ENCODE measurements at regions not wholly inside any gene's neighbourhood (a gene's known extent, or its start where the extent isn't known, plus 50 kb on each side); places are given as distances from the start of the nearest gene placed in this dataset.

- no peaks in the 10 kb centered on the region for H3K27me3 ChIP-seq (ENCODE audit: control insufficient read depth in 1 of 2, insufficient read depth in 1 of 2, low read length in 2 of 2)
Measured at GRCh38 chr5:129821477-129822131, 73.7 kb downstream of the MINAR2 start.

GRCh38 chr5:129830288-129830687, 74.0 kb upstream of the CHSY3 start:
- no peak overlapping the region for H2AFZ ChIP-seq (ENCODE audit: low read depth, low read length)
- H3K9ac ChIP-seq (ENCODE audit: low read length), result no peak overlapping the region
- no peak overlapping the region for H4K91ac ChIP-seq (ENCODE audit: low read length)
- H3K4me2 ChIP-seq (ENCODE audit: low read length, poor library complexity, severe bottlenecking), result no peak overlapping the region
- no peaks in the 10 kb centered on the region for H3K79me1 ChIP-seq (replicated peaks; ENCODE audit: low read length, poor library complexity, severe bottlenecking)
- no peak overlapping the region for H2BK12ac ChIP-seq (ENCODE audit: low read length in 2 of 2)
- H3K4me1 ChIP-seq (ENCODE audit: control insufficient read depth, insufficient read depth, low read depth, low read length), result no peaks in the 10 kb centered on the region
- H2BK5ac ChIP-seq (ENCODE audit: low read depth, low read length, poor library complexity, severe bottlenecking), result no peak overlapping the region
- DNase-seq, result no peak
- H3K4ac ChIP-seq (ENCODE audit: low read depth in 1 of 2, low read length in 2 of 2), result no peak overlapping the region
- no peak overlapping the region for H3K27ac ChIP-seq (ENCODE audit: low read length, poor library complexity, severe bottlenecking)
- no peak overlapping the region for H3K14ac ChIP-seq (ENCODE audit: low read length in 2 of 2)
- H3K23ac ChIP-seq (ENCODE audit: low read length in 2 of 2), result no peak overlapping the region
- H3K4me3 ChIP-seq (ENCODE audit: insufficient read depth in 1 of 2, low read depth in 1 of 2, low read length in 2 of 2), result no peak overlapping the region
- 95% methylated on average over 1 of the region's 2 CpGs for WGBS
- no peak overlapping the region for H4K8ac ChIP-seq (ENCODE audit: low read length)
- H2BK15ac ChIP-seq (ENCODE audit: low read depth, poor library complexity, severe bottlenecking), result no peak overlapping the region
- H2AK5ac ChIP-seq (ENCODE audit: low read length, severe bottlenecking), result no peak overlapping the region
- H3K27me3 ChIP-seq (ENCODE audit: control insufficient read depth in 1 of 2, insufficient read depth in 1 of 2, low read length in 2 of 2), result no peaks in the 10 kb centered on the region
- no peaks in the 10 kb centered on the region for H3K36me3 ChIP-seq (ENCODE audit: control insufficient read depth in 1 of 2, insufficient read depth in 2 of 2, low read depth in 1 of 2, low read length in 2 of 2)
- H3K18ac ChIP-seq (ENCODE audit: low read depth in 1 of 2, low read length in 2 of 2), result no peak overlapping the region
- H3K9me3 ChIP-seq (ENCODE audit: control insufficient read depth, low read length), result no peaks in the 10 kb centered on the region
- no peak overlapping the region for H2BK120ac ChIP-seq (ENCODE audit: low read depth, low read length)

More at GRCh38 chr5:129821477-129822131, 73.7 kb downstream of the MINAR2 start:
- no peak overlapping the region for H4K8ac ChIP-seq (ENCODE audit: low read length)
- H3K14ac ChIP-seq (ENCODE audit: low read length in 2 of 2), result no peak overlapping the region
- no peaks in the 10 kb centered on the region for H3K36me3 ChIP-seq (ENCODE audit: control insufficient read depth in 1 of 2, insufficient read depth in 2 of 2, low read depth in 1 of 2, low read length in 2 of 2)
- no peak overlapping the region for H3K4me2 ChIP-seq (ENCODE audit: low read length, poor library complexity, severe bottlenecking)
- no peaks in the 10 kb centered on the region for H3K4me1 ChIP-seq (ENCODE audit: control insufficient read depth, insufficient read depth, low read depth, low read length)
- no peak overlapping the region for H2AK5ac ChIP-seq (ENCODE audit: low read length, severe bottlenecking)
- no peak overlapping the region for H2BK5ac ChIP-seq (ENCODE audit: low read depth, low read length, poor library complexity, severe bottlenecking)
- no peak overlapping the region for H2BK120ac ChIP-seq (ENCODE audit: low read depth, low read length)
- H3K27ac ChIP-seq (ENCODE audit: low read length, poor library complexity, severe bottlenecking), result no peak overlapping the region
- H3K18ac ChIP-seq (ENCODE audit: low read depth in 1 of 2, low read length in 2 of 2), result no peak overlapping the region
- H3K4me3 ChIP-seq (ENCODE audit: insufficient read depth in 1 of 2, low read depth in 1 of 2, low read length in 2 of 2), result no peak overlapping the region
- 100% methylated on average over 1 of the region's 2 CpGs for WGBS
- no peak overlapping the region for H3K4ac ChIP-seq (ENCODE audit: low read depth in 1 of 2, low read length in 2 of 2)
- DNase-seq, result no peak
- no peak overlapping the region for H4K91ac ChIP-seq (ENCODE audit: low read length)
- H2AFZ ChIP-seq (ENCODE audit: low read depth, low read length), result no peak overlapping the region
- H3K23ac ChIP-seq (ENCODE audit: low read length in 2 of 2), result no peak overlapping the region
- H3K79me1 ChIP-seq (replicated peaks; ENCODE audit: low read length, poor library complexity, severe bottlenecking), result no peaks in the 10 kb centered on the region
- H3K9me3 ChIP-seq (ENCODE audit: control insufficient read depth, low read length), result no peaks in the 10 kb centered on the region
- no peak overlapping the region for H2BK12ac ChIP-seq (ENCODE audit: low read length in 2 of 2)
- H2BK15ac ChIP-seq (ENCODE audit: low read depth, poor library complexity, severe bottlenecking), result no peak overlapping the region
- H3K9ac ChIP-seq (ENCODE audit: low read length), result no peak overlapping the region

GRCh38 chr5:129836321-129836720, 67.9 kb upstream of the CHSY3 start:
- H3K27ac ChIP-seq (ENCODE audit: low read length, poor library complexity, severe bottlenecking), result no peak overlapping the region
- no peaks in the 10 kb centered on the region for H3K9me3 ChIP-seq (ENCODE audit: control insufficient read depth, low read length)
- H2AFZ ChIP-seq (ENCODE audit: low read depth, low read length), result no peak overlapping the region
- no peak overlapping the region for H3K23ac ChIP-seq (ENCODE audit: low read length in 2 of 2)
- no peak for DNase-seq
- H3K18ac ChIP-seq (ENCODE audit: low read depth in 1 of 2, low read length in 2 of 2), result no peak overlapping the region
- no peak overlapping the region for H2BK15ac ChIP-seq (ENCODE audit: low read depth, poor library complexity, severe bottlenecking)
- no peaks in the 10 kb centered on the region for H3K79me1 ChIP-seq (replicated peaks; ENCODE audit: low read length, poor library complexity, severe bottlenecking)
- H2BK120ac ChIP-seq (ENCODE audit: low read depth, low read length), result no peak overlapping the region
- H4K8ac ChIP-seq (ENCODE audit: low read length), result no peak overlapping the region
- H2BK5ac ChIP-seq (ENCODE audit: low read depth, low read length, poor library complexity, severe bottlenecking), result no peak overlapping the region
- no peaks in the 10 kb centered on the region for H3K36me3 ChIP-seq (ENCODE audit: control insufficient read depth in 1 of 2, insufficient read depth in 2 of 2, low read depth in 1 of 2, low read length in 2 of 2)
- no CpG with 5 or more reads among the region's 2 CpGs for WGBS
- H2BK12ac ChIP-seq (ENCODE audit: low read length in 2 of 2), result no peak overlapping the region
- no peak overlapping the region for H4K91ac ChIP-seq (ENCODE audit: low read length)
- H3K27me3 ChIP-seq (ENCODE audit: control insufficient read depth in 1 of 2, insufficient read depth in 1 of 2, low read length in 2 of 2), result no peaks in the 10 kb centered on the region
- H3K4me3 ChIP-seq (ENCODE audit: insufficient read depth in 1 of 2, low read depth in 1 of 2, low read length in 2 of 2), result no peak overlapping the region
- no peak overlapping the region for H3K4ac ChIP-seq (ENCODE audit: low read depth in 1 of 2, low read length in 2 of 2)
- no peak overlapping the region for H3K9ac ChIP-seq (ENCODE audit: low read length)
- H3K4me1 ChIP-seq (ENCODE audit: control insufficient read depth, insufficient read depth, low read depth, low read length), result no peaks in the 10 kb centered on the region
- no peak overlapping the region for H3K14ac ChIP-seq (ENCODE audit: low read length in 2 of 2)
- no peak overlapping the region for H2AK5ac ChIP-seq (ENCODE audit: low read length, severe bottlenecking)
- no peak overlapping the region for H3K4me2 ChIP-seq (ENCODE audit: low read length, poor library complexity, severe bottlenecking)

- Histone ChIP-seq H3K79me1 (replicated peaks; ENCODE audit: low read length, poor library complexity, severe bottlenecking) (no peaks in the 10 kb centered on the region), H3K9ac (ENCODE audit: low read length) (no peak overlapping the region), H2AK5ac (ENCODE audit: low read length, severe bottlenecking) (no peak overlapping the region), H3K4me3 (ENCODE audit: insufficient read depth in 1 of 2, low read depth in 1 of 2, low read length in 2 of 2) (no peak overlapping the region), H3K14ac (ENCODE audit: low read length in 2 of 2) (no peak overlapping the region), H3K27me3 (ENCODE audit: control insufficient read depth in 1 of 2, insufficient read depth in 1 of 2, low read length in 2 of 2) (peaks cover 0 to 6% of the 10 kb centered on the region in 2 experiments), H2BK5ac (ENCODE audit: low read depth, low read length, poor library complexity, severe bottlenecking) (no peak overlapping the region), H3K4ac (ENCODE audit: low read depth in 1 of 2, low read length in 2 of 2) (no peak overlapping the region), H2BK120ac (ENCODE audit: low read depth, low read length) (no peak overlapping the region), H3K9me3 (ENCODE audit: control insufficient read depth, low read length) (no peaks in the 10 kb centered on the region), H3K36me3 (ENCODE audit: control insufficient read depth in 1 of 2, insufficient read depth in 2 of 2, low read depth in 1 of 2, low read length in 2 of 2) (no peaks in the 10 kb centered on the region), H2AFZ (ENCODE audit: low read depth, low read length) (no peak overlapping the region), H2BK12ac (ENCODE audit: low read length in 2 of 2) (no peak overlapping the region), H4K91ac (ENCODE audit: low read length) (no peak overlapping the region), H3K27ac (ENCODE audit: low read length, poor library complexity, severe bottlenecking) (no peak overlapping the region), H3K23ac (ENCODE audit: low read length in 2 of 2) (no peak overlapping the region), H2BK15ac (ENCODE audit: low read depth, poor library complexity, severe bottlenecking) (no peak overlapping the region), H3K4me2 (ENCODE audit: low read length, poor library complexity, severe bottlenecking) (no peak overlapping the region), H4K8ac (ENCODE audit: low read length) (no peak overlapping the region), H3K18ac (ENCODE audit: low read depth in 1 of 2, low read length in 2 of 2) (no peak overlapping the region), H3K4me1 (ENCODE audit: control insufficient read depth, insufficient read depth, low read depth, low read length) (no peaks in the 10 kb centered on the region)
- no peak for DNase-seq
Measured at GRCh38 chr5:129844764-129845163, 59.5 kb upstream of the CHSY3 start.

All from mesenchymal stem cell (in vitro differentiated cells and primary cell).